CD14-positive monocyte (primary cell): ENCODE measurements at regions not wholly inside any gene's neighbourhood (a gene's known extent, or its start where the extent isn't known, plus 50 kb on each side); places are given as distances from the start of the nearest gene placed in this dataset.

Experiments used
- DNase-seq, 3 donors: peaks; one replicate each; pipeline ENCODE4 v3.0.0-alpha.2; 2011 to 2022
- H2AFZ ChIP-seq: 2 replicates; pipeline ENCODE4 v1.6.0; 2012; ENCODE audit warnings: mild to moderate bottlenecking, low read depth, low read length, inconsistent platforms; ENCODE audit not compliant: insufficient read depth, poor library complexity, severe bottlenecking
- H3K27ac ChIP-seq, 2 donors: 1 replicate in 1 of 2; 2 replicates in 1 of 2; pipeline ENCODE4 v1.5.1; 2012 to 2013; ENCODE audit warnings: low read length in 2 of 2, control low read depth in 1 of 2, inconsistent platforms in 1 of 2, low read depth in 1 of 2, mild to moderate bottlenecking in 1 of 2
- H3K27me3 ChIP-seq, 2 donors: one replicate each; pipeline versions ENCODE4 v1.6.0 to v1.6.1; 2011 to 2013; ENCODE audit warnings: low read length in 2 of 2; ENCODE audit not compliant: control insufficient read depth in 2 of 2, insufficient read depth in 2 of 2
- H3K36me3 ChIP-seq, 2 donors: replicated peaks in 1 of 2; 1 replicate in 1 of 2; 2 replicates in 1 of 2; pipeline versions ENCODE4 v1.5.1 to v1.6.1; 2012 to 2013; ENCODE audit warnings: low read length in 2 of 2, control low read depth in 1 of 2, inconsistent platforms in 1 of 2, mild to moderate bottlenecking in 1 of 2; ENCODE audit not compliant: insufficient read depth in 2 of 2, control insufficient read depth in 1 of 2
- H3K4me1 ChIP-seq, 2 donors: 1 replicate in 1 of 2; 2 replicates in 1 of 2; pipeline versions ENCODE4 v1.5.1 to v1.6.1; 2012 to 2013; ENCODE audit warnings: low read length in 2 of 2, control low read depth in 1 of 2, inconsistent platforms in 1 of 2, mild to moderate bottlenecking in 1 of 2, moderate library complexity in 1 of 2; ENCODE audit not compliant: insufficient read depth in 2 of 2, control insufficient read depth in 1 of 2
- H3K4me2 ChIP-seq: replicated peaks from 2 replicates; pipeline ENCODE3; 2012; ENCODE audit warnings: low read length, moderate library complexity, mild to moderate bottlenecking; ENCODE audit not compliant: poor library complexity, severe bottlenecking; ENCODE audit errors: extremely low read depth
- H3K4me3 ChIP-seq, 3 experiments: fragments of 200-600 bp in 1 of 3; sonication (generic) in 1 of 3; replicated peaks in 1 of 3; 1 replicate in 2 of 3; 2 replicates in 1 of 3; pipeline ENCODE4 v1.5.1; 2011 to 2013; ENCODE audit warnings: low read length in 3 of 3, mild to moderate bottlenecking in 3 of 3, control low read depth in 2 of 3, low read depth in 2 of 3, inconsistent platforms in 1 of 3, moderate library complexity in 1 of 3
- H3K79me2 ChIP-seq: 2 replicates; pipeline ENCODE4 v1.6.0; 2012; ENCODE audit warnings: mild to moderate bottlenecking, control low read depth, inconsistent platforms, low read length, moderate library complexity; ENCODE audit not compliant: insufficient read depth
- H3K9ac ChIP-seq: 2 replicates; pipeline ENCODE4 v1.6.0; 2017; ENCODE audit warnings: low read length, mild to moderate bottlenecking; ENCODE audit not compliant: insufficient read depth, poor library complexity, severe bottlenecking
- H3K9me3 ChIP-seq, 2 donors: replicated peaks in 1 of 2; 1 replicate in 1 of 2; 2 replicates in 1 of 2; pipeline versions ENCODE4 v1.5.1 to v1.6.1; 2012 to 2013; ENCODE audit warnings: low read length in 2 of 2, control low read depth in 1 of 2; ENCODE audit not compliant: control insufficient read depth in 1 of 2, insufficient read depth in 1 of 2
- H4K20me1 ChIP-seq: 2 replicates; pipeline ENCODE4 v1.6.0; 2012; ENCODE audit warnings: mild to moderate bottlenecking, low read length, control low read depth, moderate library complexity; ENCODE audit not compliant: insufficient read depth
- H3K27ac Mint-ChIP-seq, 7 donors: one replicate each; pipeline ENCODE4 v1.8.0; 2020; ENCODE audit warnings: mild to moderate bottlenecking in 7 of 7, mixed read lengths in 7 of 7, moderate library complexity in 6 of 7, inconsistent platforms in 2 of 7
- H3K27me3 Mint-ChIP-seq, 3 donors: one replicate each; pipeline ENCODE4 v1.8.0; 2021 to 2022; ENCODE audit warnings: low read depth in 3 of 3, mild to moderate bottlenecking in 3 of 3, mixed read lengths in 3 of 3, moderate library complexity in 3 of 3, inconsistent platforms in 1 of 3
- H3K36me3 Mint-ChIP-seq, 2 donors: one replicate each; pipeline ENCODE4 v1.8.0; 2020; ENCODE audit warnings: mixed read lengths in 2 of 2, inconsistent platforms in 1 of 2, mild to moderate bottlenecking in 1 of 2
- H3K4me1 Mint-ChIP-seq: one replicate; pipeline ENCODE4 v1.8.0; 2020; ENCODE audit warnings: mild to moderate bottlenecking, mixed read lengths
- H3K4me3 Mint-ChIP-seq, 2 donors: one replicate each; pipeline ENCODE4 v1.8.0; 2020; ENCODE audit warnings: mild to moderate bottlenecking in 2 of 2, mixed read lengths in 2 of 2, moderate library complexity in 1 of 2
- H3K9me3 Mint-ChIP-seq, 7 donors: one replicate each; pipeline ENCODE4 v1.8.0; 2020 to 2022; ENCODE audit warnings: mixed read lengths in 7 of 7, mild to moderate bottlenecking in 6 of 7, moderate library complexity in 6 of 7, inconsistent platforms in 2 of 7
- WGBS: methylation state at CpG from one replicate; pipeline ENCODE4 v1.1.5; 2013; ENCODE audit warnings: missing lambda C conversion rate; ENCODE audit not compliant: insufficient coverage; 5-methylcytosine and 5-hydroxymethylcytosine counted together
- intact Hi-C, 2 donors: fragments of 100-400 bp; cut with micrococcal nuclease; formaldehyde crosslinking; loops; one replicate each; pipeline versions ENCODE4 v1.15.0 to v1.15.1; 2023
- TF ChIP-seq, protein P1 (sequence below): fragments of 200-600 bp; IDR thresholded peaks from one replicate; pipeline ENCODE4 v1.8.0; 2022; ENCODE audit warnings: antibody characterized with exemption, mild to moderate bottlenecking

DNA sequence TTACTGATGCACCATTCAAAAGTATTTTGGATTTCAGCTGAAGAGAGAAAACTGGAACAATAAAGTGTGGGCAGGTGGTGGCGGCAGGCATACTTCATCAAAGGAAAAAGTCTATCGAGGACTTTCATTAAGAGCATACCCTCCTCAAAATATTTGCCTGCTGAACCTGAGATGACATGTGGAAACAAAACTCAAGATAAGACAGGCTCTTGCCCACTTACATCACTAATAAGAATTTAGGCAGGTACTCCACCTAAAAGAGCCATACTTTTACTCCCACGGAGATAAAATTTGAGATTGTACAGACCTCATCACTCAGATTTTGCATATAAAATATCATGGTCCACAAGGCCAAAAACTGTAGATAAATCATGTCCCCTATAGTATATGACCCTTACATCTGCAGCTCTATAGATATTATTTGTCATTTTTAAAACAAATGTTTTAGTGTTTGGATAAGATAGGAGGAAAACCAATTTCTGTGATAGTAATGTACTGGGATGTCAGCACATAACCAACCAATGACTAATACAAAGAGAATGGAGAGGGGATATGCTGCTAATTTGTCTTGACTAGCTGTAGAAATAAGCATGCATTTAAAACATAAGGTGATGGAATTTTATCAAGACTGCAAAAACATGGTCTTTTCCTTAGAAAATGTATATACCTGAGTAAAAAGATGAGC lies 730.6 kb upstream of the ZNF608 start:
- Histone ChIP-seq H3K79me2 (no peaks in the 10 kb centered on the region), H3K27ac (no peak overlapping the region), H3K4me3 (no peak overlapping the region), H2AFZ (no peak overlapping the region), H3K9me3 (no peaks in the 10 kb centered on the region), H3K4me1 (no peaks in the 10 kb centered on the region), H4K20me1 (no peaks in the 10 kb centered on the region), H3K36me3 (no peaks in the 10 kb centered on the region), H3K27me3 (no peaks in the 10 kb centered on the region), H3K4me2 (no peak overlapping the region), H3K9ac (no peak overlapping the region)
- no peak overlapping the region for H3K27ac Mint-ChIP-seq
- no peaks in the 10 kb centered on the region for H3K36me3 Mint-ChIP-seq
- TF ChIP-seq, protein P1, sequence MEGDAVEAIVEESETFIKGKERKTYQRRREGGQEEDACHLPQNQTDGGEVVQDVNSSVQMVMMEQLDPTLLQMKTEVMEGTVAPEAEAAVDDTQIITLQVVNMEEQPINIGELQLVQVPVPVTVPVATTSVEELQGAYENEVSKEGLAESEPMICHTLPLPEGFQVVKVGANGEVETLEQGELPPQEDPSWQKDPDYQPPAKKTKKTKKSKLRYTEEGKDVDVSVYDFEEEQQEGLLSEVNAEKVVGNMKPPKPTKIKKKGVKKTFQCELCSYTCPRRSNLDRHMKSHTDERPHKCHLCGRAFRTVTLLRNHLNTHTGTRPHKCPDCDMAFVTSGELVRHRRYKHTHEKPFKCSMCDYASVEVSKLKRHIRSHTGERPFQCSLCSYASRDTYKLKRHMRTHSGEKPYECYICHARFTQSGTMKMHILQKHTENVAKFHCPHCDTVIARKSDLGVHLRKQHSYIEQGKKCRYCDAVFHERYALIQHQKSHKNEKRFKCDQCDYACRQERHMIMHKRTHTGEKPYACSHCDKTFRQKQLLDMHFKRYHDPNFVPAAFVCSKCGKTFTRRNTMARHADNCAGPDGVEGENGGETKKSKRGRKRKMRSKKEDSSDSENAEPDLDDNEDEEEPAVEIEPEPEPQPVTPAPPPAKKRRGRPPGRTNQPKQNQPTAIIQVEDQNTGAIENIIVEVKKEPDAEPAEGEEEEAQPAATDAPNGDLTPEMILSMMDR = no peak
- WGBS = 85% methylated on average over 2 of the region's 3 CpGs
- peaks cover 0 to 5% (median 2%) of the 10 kb centered on the region in 7 donors for H3K9me3 Mint-ChIP-seq
- intact Hi-C loops = no loop called here
- no peaks in the 10 kb centered on the region for H3K4me1 Mint-ChIP-seq
- H3K4me3 Mint-ChIP-seq = no peak overlapping the region
- DNase-seq = no peak
- no peaks in the 10 kb centered on the region for H3K27me3 Mint-ChIP-seq

DNA sequence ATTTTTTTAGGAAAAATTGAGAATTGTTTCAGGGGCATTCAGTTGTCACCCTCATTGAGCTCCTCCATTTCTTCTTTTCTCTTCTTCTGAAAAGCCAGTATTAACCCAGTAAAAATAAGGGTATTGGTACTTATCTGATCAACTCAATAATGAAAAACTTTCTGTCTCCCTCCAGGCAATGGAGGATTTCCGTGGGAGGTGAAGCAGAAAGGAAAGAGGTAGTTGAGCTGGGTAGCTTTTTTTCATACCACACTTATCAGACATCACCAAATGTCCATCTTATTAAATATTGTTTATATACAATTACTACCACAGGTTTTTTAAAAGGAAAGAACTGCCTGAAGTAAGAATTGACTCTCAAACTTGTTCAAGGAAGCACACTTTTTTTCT lies 731.1 kb upstream of the ZNF608 start:
- H3K4me3 ChIP-seq = no peak overlapping the region
- no peak for DNase-seq
- H3K27ac Mint-ChIP-seq = no peak overlapping the region
- no peak overlapping the region for H3K9ac ChIP-seq
- TF ChIP-seq, protein P1 = no peak
- peaks cover 0 to 3% (median 2%) of the 10 kb centered on the region in 7 donors for H3K9me3 Mint-ChIP-seq
- H4K20me1 ChIP-seq = no peaks in the 10 kb centered on the region
- no CpG with 5 or more reads among the region's 1 CpG for WGBS
- H3K36me3 ChIP-seq = no peaks in the 10 kb centered on the region
- H3K4me2 ChIP-seq = no peak overlapping the region
- H3K36me3 Mint-ChIP-seq = no peaks in the 10 kb centered on the region
- H3K9me3 ChIP-seq = no peaks in the 10 kb centered on the region
- no peaks in the 10 kb centered on the region for H3K4me1 Mint-ChIP-seq
- no peaks in the 10 kb centered on the region for H3K4me1 ChIP-seq
- no peak overlapping the region for H2AFZ ChIP-seq
- intact Hi-C loops = no loop called here
- no peak overlapping the region for H3K4me3 Mint-ChIP-seq
- no peaks in the 10 kb centered on the region for H3K79me2 ChIP-seq
- H3K27me3 ChIP-seq = no peaks in the 10 kb centered on the region
- no peaks in the 10 kb centered on the region for H3K27me3 Mint-ChIP-seq
- no peak overlapping the region for H3K27ac ChIP-seq
